Umbilical cord (tissue), 1 donor: ENCODE measurements at regions not wholly inside any gene's neighbourhood (a gene's known extent, or its start where the extent isn't known, plus 50 kb on each side); places are given as distances from the start of the nearest gene placed in this dataset.

Source experiments
- DNase-seq: peaks from one replicate; pipeline ENCODE4 v3.0.0-alpha.2; 2015; ENCODE audit warnings: low spot score

GRCh38 chr17:68665373-68665772 lies 64.2 kb upstream of the FAM20A start:
- no peak for DNase-seq

GRCh38 chr17:68662479-68662878 lies 61.3 kb upstream of the FAM20A start:
- no peak for DNase-seq

GRCh38 chr17:68662037-68662432 lies 60.9 kb upstream of the FAM20A start:
- DNase-seq: no peak

GRCh38 chr17:68661265-68662036 lies 60.3 kb upstream of the FAM20A start:
- DNase-seq: no peak

GRCh38 chr17:68660302-68660701 lies 59.1 kb upstream of the FAM20A start:
- no peak for DNase-seq

- no peak for DNase-seq
Measured at GRCh38 chr17:68658999-68659780, 58.0 kb upstream of the FAM20A start.

- DNase-seq: no peak
Measured at GRCh38 chr17:68657576-68657975, 56.4 kb upstream of the FAM20A start.

GRCh38 chr17:68657166-68657565 lies 56.0 kb upstream of the FAM20A start:
- no peak for DNase-seq

GRCh38 chr17:68656666-68657065 lies 55.5 kb upstream of the FAM20A start:
- no peak for DNase-seq
